ENCODE measurements at regions not wholly inside any gene's neighbourhood (a gene's known extent, or its start where the extent isn't known, plus 50 kb on each side); places are given as distances from the start of the nearest gene placed in this dataset.

- no peak overlapping the region for H3K27ac ChIP-seq
- DNase-seq: no peak
- intact Hi-C loops (cut with DNase I): no loop called here
- H3K36me3 ChIP-seq: no peaks in the 10 kb centered on the region
- TF ChIP-seq POLR2A (IDR thresholded peaks at IDR 0.05) (no peak), CTCF (IDR thresholded peaks at IDR 0.05) (no peak)
- H3K27me3 ChIP-seq: no peaks in the 10 kb centered on the region
- H3K4me1 ChIP-seq: peaks cover 5 to 8% of the 10 kb centered on the region in 2 donors
- H3K4me3 ChIP-seq (replicated peaks in 1 of 3): no peak overlapping the region
- H3K9me3 ChIP-seq: no peaks in the 10 kb centered on the region
- 90 to 93% methylated on average over 4 of the region's 4 CpGs for WGBS, 2 donors
Observed at GRCh38 chr9:107431461-107431860, 58.1 kb downstream of the KLF4 start.

- 38 to 51% methylated on average over 7 of the region's 7 CpGs for WGBS, 2 donors
Observed at GRCh38 chr9:107430071-107430470, 59.5 kb downstream of the KLF4 start.

GRCh38 chr9:107426126-107426525 is 63.4 kb downstream of the KLF4 start:
- H3K27me3 ChIP-seq: no peaks in the 10 kb centered on the region
- TF ChIP-seq CTCF (IDR thresholded peaks at IDR 0.05): no peak
- no peak for TF ChIP-seq POLR2A (IDR thresholded peaks at IDR 0.05)
- intact Hi-C loops (cut with DNase I): no loop called here
- no peak overlapping the region for H3K27ac ChIP-seq
- DNase-seq: no peak
- no peaks in the 10 kb centered on the region for H3K36me3 ChIP-seq
- peaks cover 9 to 25% of the 10 kb centered on the region in 2 donors for H3K4me1 ChIP-seq
- 92 to 93% methylated on average over 10 of the region's 10 CpGs for WGBS, 2 donors
- no peak overlapping the region for H3K4me3 ChIP-seq (replicated peaks in 1 of 3)
- H3K9me3 ChIP-seq: no peaks in the 10 kb centered on the region

More at GRCh38 chr9:107430071-107430470, 59.5 kb downstream of the KLF4 start:
- TF ChIP-seq CTCF (IDR thresholded peaks at IDR 0.05) (no peak), POLR2A (IDR thresholded peaks at IDR 0.05) (no peak)
- no peaks in the 10 kb centered on the region for H3K27me3 ChIP-seq
- H3K4me3 ChIP-seq (replicated peaks in 1 of 3): no peak overlapping the region
- H3K4me1 ChIP-seq: peaks cover 5 to 13% of the 10 kb centered on the region in 2 donors
- no peaks in the 10 kb centered on the region for H3K36me3 ChIP-seq
- H3K27ac ChIP-seq: no peak overlapping the region
- H3K9me3 ChIP-seq: no peaks in the 10 kb centered on the region
- intact Hi-C loops (cut with DNase I): no loop called here
- peak; percentile 77 to 82 for DNase-seq

- 33 to 68% methylated on average over 21 to 44 of the region's 47 CpGs for WGBS, 2 donors
- TF ChIP-seq CTCF (IDR thresholded peaks at IDR 0.05): peak; percentile 81 to 98 (median 90)
- no peak for TF ChIP-seq POLR2A (IDR thresholded peaks at IDR 0.05)
- intact Hi-C loops (cut with DNase I): no loop called here
Observed at GRCh38 chr9:107425101-107426025, 64.2 kb downstream of the KLF4 start.

GRCh38 chr9:107423540-107423939 is 66.0 kb downstream of the KLF4 start:
- Histone ChIP-seq H3K9me3 (no peaks in the 10 kb centered on the region), H3K4me3 (replicated peaks in 1 of 3) (no peak overlapping the region), H3K36me3 (no peaks in the 10 kb centered on the region), H3K27ac (no peak overlapping the region), H3K27me3 (no peaks in the 10 kb centered on the region), H3K4me1 (peaks cover 3 to 17% of the 10 kb centered on the region in 2 donors)
- intact Hi-C loops (cut with DNase I): no loop called here
- WGBS, 2 donors: 91% methylated on average over 6 of the region's 6 CpGs
- DNase-seq: no peak
- TF ChIP-seq CTCF (IDR thresholded peaks at IDR 0.05) (no peak), POLR2A (IDR thresholded peaks at IDR 0.05) (no peak)

More at GRCh38 chr9:107425101-107426025, 64.2 kb downstream of the KLF4 start:
- Histone ChIP-seq H3K36me3 (no peaks in the 10 kb centered on the region), H3K9me3 (no peaks in the 10 kb centered on the region), H3K4me3 (replicated peaks in 1 of 3) (no peak overlapping the region), H3K4me1 (peaks cover 9 to 25% of the 10 kb centered on the region in 2 donors), H3K27ac (peak overlapping the region; percentile 13 to 58 (median 34)), H3K27me3 (no peaks in the 10 kb centered on the region)
- peak; percentile 98 to 99 for DNase-seq
